ENCODE measurements at regions not wholly inside any gene's neighbourhood (a gene's known extent, or its start where the extent isn't known, plus 50 kb on each side); places are given as distances from the start of the nearest gene placed in this dataset.

DNA sequence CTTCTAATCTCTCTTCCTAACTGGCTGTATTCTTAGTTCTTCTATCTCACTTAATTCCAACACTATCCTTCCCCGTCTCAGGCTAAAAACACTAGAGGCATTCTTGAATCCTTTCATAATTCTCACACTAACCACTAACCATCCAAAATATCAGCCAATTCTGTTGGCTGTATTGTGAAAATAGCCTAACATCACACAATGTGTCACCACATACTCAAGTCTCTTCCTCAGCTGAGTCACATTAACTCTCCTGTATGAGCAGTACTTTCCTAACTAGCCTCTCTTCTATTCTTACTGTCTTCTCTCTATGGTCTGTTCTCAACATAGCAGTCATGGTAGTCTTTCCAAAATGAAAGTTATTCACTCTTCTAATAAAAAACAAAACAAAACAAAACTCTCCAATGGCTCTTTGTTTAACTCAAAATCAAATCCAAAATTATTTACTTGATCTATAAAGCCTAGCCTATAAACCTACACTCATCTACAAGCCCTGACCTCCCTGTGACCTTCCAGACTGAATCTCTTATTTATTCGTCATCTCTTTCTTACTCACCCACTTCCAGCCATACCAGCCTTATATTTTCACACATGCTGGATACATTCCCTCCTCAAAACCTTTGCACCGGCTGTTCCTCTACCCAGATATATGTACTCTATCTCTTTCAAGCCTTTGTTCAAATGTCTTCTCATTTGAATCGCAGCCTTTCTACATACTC is 445.9 kb downstream of the TLL1 start:
- Histone ChIP-seq H3K4me1 (ENCODE audit: low read depth) (no peaks in the 10 kb centered on the region), H3K4me3 (no peak overlapping the region), H3K9me3 (no peaks in the 10 kb centered on the region), H3K36me3 (ENCODE audit: low read depth) (no peaks in the 10 kb centered on the region)
- no peak for TF ChIP-seq CTCF (IDR thresholded peaks at IDR 0.05)
- intact Hi-C loops (cut with DNase I, micrococcal nuclease): no loop called here
- ATAC-seq (no peak), DNase-seq (no peak)

DNA sequence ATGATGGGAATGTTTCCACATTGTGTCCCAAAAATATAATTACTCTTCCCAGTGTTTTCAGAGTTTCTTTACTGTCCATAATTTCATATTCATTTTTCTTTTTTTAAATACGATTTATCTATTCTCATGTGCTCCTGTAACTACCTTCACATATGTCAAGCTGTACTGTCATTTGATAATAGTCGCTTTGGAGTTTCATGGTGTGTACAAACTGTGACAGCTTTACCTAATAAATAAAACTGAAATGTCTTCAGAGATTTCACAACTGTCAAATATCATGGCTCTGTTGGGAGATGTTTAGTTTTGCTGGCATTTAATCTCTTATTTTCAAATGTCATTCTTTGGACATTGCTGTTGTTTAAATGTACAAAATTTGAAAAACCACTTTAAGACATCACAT is 450.2 kb downstream of the TLL1 start:
- H3K4me3 ChIP-seq: no peak overlapping the region
- intact Hi-C loops (cut with DNase I, micrococcal nuclease): no loop called here
- no peak for TF ChIP-seq CTCF (IDR thresholded peaks at IDR 0.05)
- H3K36me3 ChIP-seq (ENCODE audit: low read depth): no peaks in the 10 kb centered on the region
- H3K4me1 ChIP-seq (ENCODE audit: low read depth): no peaks in the 10 kb centered on the region
- DNase-seq (no peak), ATAC-seq (no peak)
- no peaks in the 10 kb centered on the region for H3K9me3 ChIP-seq

- Histone ChIP-seq H3K4me1 (ENCODE audit: low read depth) (no peaks in the 10 kb centered on the region), H3K9me3 (no peaks in the 10 kb centered on the region), H3K36me3 (ENCODE audit: low read depth) (no peaks in the 10 kb centered on the region), H3K4me3 (no peak overlapping the region)
- peak; percentile 15 for TF ChIP-seq CTCF (IDR thresholded peaks at IDR 0.05)
- ATAC-seq: peak; percentile 48
- intact Hi-C loops (cut with DNase I, micrococcal nuclease): no loop called here
- peak in 2 of 3 donors; percentile 37 to 82 for DNase-seq
Measured at GRCh38 chr4:166324321-166324720, 451.3 kb downstream of the TLL1 start.

DNA sequence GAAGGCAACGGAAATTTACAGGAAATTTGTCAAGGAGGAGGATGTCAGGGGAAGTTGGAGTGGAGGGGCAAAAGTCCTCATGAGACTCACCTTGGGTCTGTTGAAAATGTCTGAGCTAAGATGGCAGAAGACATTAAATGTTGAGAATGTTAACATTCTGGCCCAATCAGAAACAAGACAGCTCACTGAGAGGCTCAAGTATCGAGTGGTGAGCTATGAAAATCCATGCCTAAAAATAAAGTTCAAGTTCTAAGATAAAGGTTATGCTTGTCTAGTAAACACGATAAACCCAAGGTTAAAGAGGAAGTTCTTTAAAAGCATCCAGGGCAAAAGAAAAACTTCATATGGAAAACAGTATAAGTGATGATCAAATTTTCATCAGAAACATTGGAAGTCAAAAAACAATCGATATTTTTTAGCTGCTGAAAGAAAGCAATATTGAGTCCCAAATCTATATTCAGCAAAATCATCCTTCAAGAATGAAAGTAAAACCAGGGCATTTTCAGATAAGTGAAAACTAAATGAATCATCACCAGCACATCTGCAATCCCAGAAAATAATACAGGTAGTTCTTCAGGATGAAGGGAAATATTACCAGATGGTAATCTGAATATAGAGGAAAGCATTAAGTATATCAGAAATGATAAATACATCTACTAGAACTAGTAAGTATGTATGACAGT is 462.4 kb downstream of the TLL1 start:
- TF ChIP-seq CTCF (IDR thresholded peaks at IDR 0.05): no peak
- ATAC-seq (no peak), DNase-seq (no peak)
- Histone ChIP-seq H3K36me3 (ENCODE audit: low read depth) (no peaks in the 10 kb centered on the region), H3K4me1 (ENCODE audit: low read depth) (no peaks in the 10 kb centered on the region), H3K4me3 (no peak overlapping the region), H3K9me3 (no peaks in the 10 kb centered on the region)
- intact Hi-C loops (cut with DNase I, micrococcal nuclease): no loop called here

- TF ChIP-seq CTCF (IDR thresholded peaks at IDR 0.05): no peak
- Histone ChIP-seq H3K36me3 (ENCODE audit: low read depth) (no peaks in the 10 kb centered on the region), H3K9me3 (no peaks in the 10 kb centered on the region), H3K4me1 (ENCODE audit: low read depth) (no peaks in the 10 kb centered on the region), H3K4me3 (no peak overlapping the region)
- ATAC-seq (no peak), DNase-seq (no peak)
- intact Hi-C loops (cut with DNase I, micrococcal nuclease): no loop called here
Measured at GRCh38 chr4:166341992-166342391, 469.0 kb downstream of the TLL1 start.

Measured in mucosa of descending colon (tissue), 3 donors.